K562 (cell line): ENCODE measurements at regions not wholly inside any gene's neighbourhood (a gene's known extent, or its start where the extent isn't known, plus 50 kb on each side); places are given as distances from the start of the nearest gene placed in this dataset.

ENCODE experiments used
- ATAC-seq: fragments of 200-7000 bp; cut with Tn5 transposase; 3 replicates; pipeline ENCODE4 v1.9.1; 2020; ENCODE audit warnings: moderate library complexity
- BruUV-seq: library from RNA; stranded (reverse); fragments of 400-500 nt; replicated peaks from 2 replicates; lab custom pipeline; 2021; lab: Mats Ljungman, UMichigan
- CTCF ChIA-PET: fragments of 300-600 bp; formaldehyde crosslinking; extraction: SDS; loops from one replicate; lab custom pipeline; 2021; ENCODE audit warnings: low intra/inter-chr PET ratio; lab: Yijun Ruan, JAX
- POLR2A ChIA-PET: fragments of 300-600, 350-650 bp; sonication (Branson Sonifier 250); formaldehyde crosslinking; extraction: SDS; loops from one replicate; lab custom pipeline; 2021; ENCODE audit warnings: antibody characterized with exemption, inconsistent platforms; lab: Yijun Ruan, JAX
- DNase-seq, 4 experiments: peaks; one replicate each; pipeline versions ENCODE4 v3.0.0 to v3.0.0-alpha.2; 2011 to 2018; ENCODE audit warnings: low spot score in 3 of 4, mixed read lengths in 3 of 4; ENCODE audit errors: extremely low read depth in 1 of 4
- FAIRE-seq: peaks from 2 replicates; lab custom pipeline; 2011; peaks lifted over from hg19 to GRCh38; lab: Jason Lieb, UNC
- H2AFZ ChIP-seq: 2 replicates; pipeline ENCODE4 v1.6.0; 2011; ENCODE audit warnings: low read depth, low read length, control low read depth, inconsistent platforms
- H3K27ac ChIP-seq: fragments of 200-600 bp; 3 replicates; pipeline ENCODE4 v1.8.0; 2011; ENCODE audit warnings: low read depth, mild to moderate bottlenecking, control low read depth, inconsistent platforms, low read length, moderate library complexity, mixed read lengths; ENCODE audit errors: extremely low read depth
- H3K27me3 ChIP-seq, 2 experiments: fragments of 300-600 bp in 1 of 2; 2 replicates in 1 of 2; 3 replicates in 1 of 2; pipeline versions ENCODE4 v1.6.0 to v1.8.0; 2011; ENCODE audit warnings: inconsistent platforms in 2 of 2, low read length in 2 of 2, mild to moderate bottlenecking in 1 of 2, mixed read lengths in 1 of 2, moderate library complexity in 1 of 2; ENCODE audit not compliant: control insufficient read depth in 2 of 2, insufficient read depth in 2 of 2
- H3K36me3 ChIP-seq: fragments of 300-600 bp; 3 replicates; pipeline ENCODE4 v1.8.0; 2011; ENCODE audit warnings: mild to moderate bottlenecking, low read length, inconsistent platforms; ENCODE audit not compliant: control insufficient read depth, insufficient read depth
- H3K4me1 ChIP-seq, 2 experiments: fragments of 200-600 bp in 1 of 2; replicated peaks in 1 of 2; 2 replicates in 1 of 2; 3 replicates in 1 of 2; pipeline versions ENCODE4 v1.5.1 to v1.8.0; 2011; ENCODE audit warnings: inconsistent platforms in 2 of 2, low read length in 2 of 2, mild to moderate bottlenecking in 1 of 2, mixed read lengths in 1 of 2, moderate library complexity in 1 of 2; ENCODE audit not compliant: control insufficient read depth in 2 of 2, insufficient read depth in 2 of 2
- H3K4me2 ChIP-seq: 2 replicates; pipeline ENCODE4 v1.6.1; 2011; ENCODE audit warnings: low read length, control low read depth, inconsistent platforms, mixed read lengths; ENCODE audit not compliant: insufficient read depth
- H3K4me3 ChIP-seq: fragments of 200-600 bp; sonication (generic), shearing (Covaris generic); 2 replicates; pipeline ENCODE4 v1.5.1; 2016; ENCODE audit warnings: control low read depth, inconsistent platforms
- H3K79me2 ChIP-seq: fragments of 200-600 bp; 3 replicates; pipeline ENCODE4 v1.8.0; 2011; ENCODE audit warnings: low read length, inconsistent platforms; ENCODE audit not compliant: control insufficient read depth, insufficient read depth
- H3K9ac ChIP-seq, 2 experiments: 2 replicates each; pipeline versions ENCODE4 v1.6.0 to v1.6.1; 2011; ENCODE audit warnings: low read depth in 2 of 2, low read length in 2 of 2, control low read depth in 1 of 2, inconsistent platforms in 1 of 2, mild to moderate bottlenecking in 1 of 2, mixed read lengths in 1 of 2; ENCODE audit not compliant: insufficient read depth in 1 of 2
- H3K9me1 ChIP-seq: one replicate; pipeline ENCODE4 v1.6.0; 2011; ENCODE audit warnings: inconsistent platforms, mild to moderate bottlenecking, low read length, moderate library complexity; ENCODE audit not compliant: control insufficient read depth, insufficient read depth
- H3K9me3 ChIP-seq: replicated peaks from 2 replicates; pipeline ENCODE4 v1.5.1; 2011; ENCODE audit warnings: low read depth, low read length, inconsistent platforms; ENCODE audit not compliant: control insufficient read depth, insufficient read depth
- H4K20me1 ChIP-seq: replicated peaks from 2 replicates; pipeline ENCODE4 v1.6.1; 2011; ENCODE audit warnings: low read length, inconsistent platforms, mixed read lengths; ENCODE audit not compliant: control insufficient read depth, insufficient read depth
- CSDE1 ChIP-seq, 2 experiments: fragments of 450-650 bp; IDR thresholded peaks; 2 replicates each; pipeline ENCODE4 v1.6.1; 2016; ENCODE audit warnings: mild to moderate bottlenecking in 1 of 2
- CTBP1 ChIP-seq: fragments of 450-650 bp; IDR thresholded peaks from 2 replicates; pipeline ENCODE4 v1.6.1; 2016; ENCODE audit warnings: borderline replicate concordance
- EZH2 ChIP-seq: IDR thresholded peaks from 2 replicates; pipeline ENCODE4 v1.6.1; 2012; ENCODE audit warnings: low read depth, mild to moderate bottlenecking, inconsistent platforms, low read length, borderline replicate concordance
- HNRNPLL ChIP-seq: fragments of 200-400 bp; formaldehyde crosslinking; IDR thresholded peaks from 2 replicates; pipeline ENCODE4 v1.6.1; 2017; ENCODE audit warnings: low read length, low read depth, mild to moderate bottlenecking; ENCODE audit not compliant: poor library complexity, severe bottlenecking
- IRF1 ChIP-seq: sonication (generic); formaldehyde crosslinking; IDR thresholded peaks from 2 replicates; pipeline ENCODE4 v1.8.0; 2022; ENCODE audit warnings: missing genetic modification reagents, mild to moderate bottlenecking, borderline replicate concordance
- WHSC1 ChIP-seq: IDR thresholded peaks from one replicate; pipeline ENCODE4 v1.6.1; 2012; ENCODE audit warnings: low read length, control low read depth, inconsistent platforms
- ZFX ChIP-seq: sonication (generic); formaldehyde crosslinking; IDR thresholded peaks from 2 replicates; pipeline ENCODE4 v1.8.0; 2022; ENCODE audit warnings: mild to moderate bottlenecking, missing genetic modification reagents, moderate library complexity
- ZNF644 ChIP-seq: fragments of 200-800 bp; sonication (Bioruptor generic); IDR thresholded peaks from 2 replicates; pipeline ENCODE4 v1.6.1; 2016; ENCODE audit warnings: low read depth, missing genetic modification characterization, missing compliant biosample characterization
- WGBS: fragments of 100-300 bp; shearing (Covaris generic); methylation state at CpG from one replicate; pipeline ENCODE4 v1.1.6; 2016; ENCODE audit warnings: low coverage, mixed read lengths; ENCODE audit not compliant: insufficient coverage; ENCODE audit errors: missing lambda C conversion rate; 5-methylcytosine and 5-hydroxymethylcytosine counted together
- in situ Hi-C: fragments of 300-500 bp; cut with MboI; formaldehyde crosslinking; loops from 4 replicates; pipeline ENCODE4 v1.15.0; 2018; ENCODE audit warnings: inconsistent platforms, mixed read lengths
- intact Hi-C: fragments of 100-400 bp; cut with micrococcal nuclease; formaldehyde crosslinking; loops from 2 replicates; pipeline ENCODE4 v1.14.2; 2022

- H3K79me2 ChIP-seq = no peaks in the 10 kb centered on the region
- intact Hi-C loops = no loop called here
- peak overlapping the region; percentile 40; the same call in 1 of the 2 replicates for H2AFZ ChIP-seq
- H3K9me3 ChIP-seq = 0 out of 2 replicates have a peak, but pooled peaks cover 2% of the 10 kb centered on the region
- no peaks in the 10 kb centered on the region for H3K9me1 ChIP-seq
- ChIA-PET POLR2A (interaction anchor here (0.9 kb wide), 1 partner anchor 12 kb away, joined by 3 read pairs; no protein-coding TSS in a partner anchor), CTCF (no interaction called here)
- H3K4me3 ChIP-seq = no peak overlapping the region
- DNase-seq (no peak), FAIRE-seq (no peak), ATAC-seq (peak; percentile 29; the same call in 2 of the 3 replicates)
- TF ChIP-seq CTBP1 = no peak
- no peak for TF ChIP-seq ZFX (CRISPR knock-in tag)
- TF ChIP-seq CSDE1 (IDR thresholded peaks at IDR 0.05) = no peak
- TF ChIP-seq WHSC1 = no peak
- no peak for TF ChIP-seq EZH2
- TF ChIP-seq IRF1 = no peak
- TF ChIP-seq HNRNPLL = no peak
- TF ChIP-seq ZNF644 (tag) = no peak
- BruUV-seq = no TSS peak
- H3K9ac ChIP-seq = peak overlapping the region in 1 of 2 experiments; percentile 65; a peak in 2 of 4 replicates
- H3K36me3 ChIP-seq = no peaks in the 10 kb centered on the region; the same call in 2 of the 3 replicates
- no peak overlapping the region for H3K27ac ChIP-seq
- no peaks in the 10 kb centered on the region for H3K4me1 ChIP-seq
- H4K20me1 ChIP-seq = no peaks in the 10 kb centered on the region
- in situ Hi-C loops = no loop called here
- H3K4me2 ChIP-seq = no peak overlapping the region
- 46% methylated on average over 15 of the region's 21 CpGs for WGBS
- peaks cover 10 to 34% of the 10 kb centered on the region in 2 experiments for H3K27me3 ChIP-seq
Measured at GRCh38 chr2:30346471-30347169, 100.4 kb upstream of the LCLAT1 start.
